Vagina (tissue), 2 donors: ENCODE measurements at regions not wholly inside any gene's neighbourhood (a gene's known extent, or its start where the extent isn't known, plus 50 kb on each side); places are given as distances from the start of the nearest gene placed in this dataset.

ENCODE experiments used
- CTCF ChIP-seq, 3 experiments: fragments of 450-650 bp in 2 of 3; fragments of 200-600 bp in 1 of 3; sonication (generic) in 1 of 3; IDR thresholded peaks; one replicate each; pipeline ENCODE4 v1.5.1; 2017 to 2019; ENCODE audit warnings: antibody characterized with exemption in 3 of 3, mild to moderate bottlenecking in 2 of 3, moderate library complexity in 2 of 3
- POLR2A ChIP-seq, 2 donors: fragments of 450-650 bp; IDR thresholded peaks; one replicate each; pipeline ENCODE4 v1.6.1; 2017; ENCODE audit warnings: antibody characterized with exemption in 2 of 2, mild to moderate bottlenecking in 2 of 2, moderate library complexity in 2 of 2
- POLR2AphosphoS5 ChIP-seq, 2 donors: sonication (generic); formaldehyde crosslinking; IDR thresholded peaks; one replicate each; pipeline ENCODE4 v1.9.0; 2017; ENCODE audit warnings: antibody characterized with exemption in 2 of 2, mild to moderate bottlenecking in 2 of 2, low read depth in 1 of 2; ENCODE audit not compliant: insufficient read depth in 1 of 2

- no peak for TF ChIP-seq CTCF (IDR thresholded peaks at IDR 0.05)
- no peak for TF ChIP-seq POLR2AphosphoS5 (IDR thresholded peaks at IDR 0.05; ENCODE audit: insufficient read depth in 1 of 2, low read depth in 1 of 2)
- TF ChIP-seq POLR2A (IDR thresholded peaks at IDR 0.05) = no peak
Observed at GRCh38 chr2:107392241-107392704, 434.4 kb upstream of the RGPD4 start.
